HUES48 (cell line): ENCODE measurements at regions not wholly inside any gene's neighbourhood (a gene's known extent, or its start where the extent isn't known, plus 50 kb on each side); places are given as distances from the start of the nearest gene placed in this dataset.

Experiments
- H3K27ac ChIP-seq: one replicate; pipeline ENCODE4 v1.7.0; 2013; ENCODE audit warnings: low read depth, low read length, inconsistent platforms
- H3K27me3 ChIP-seq: 2 replicates; pipeline ENCODE4 v1.6.1; 2013; ENCODE audit warnings: mild to moderate bottlenecking, low read length; ENCODE audit not compliant: control insufficient read depth, insufficient read depth
- H3K36me3 ChIP-seq: 2 replicates; pipeline ENCODE4 v1.6.1; 2013; ENCODE audit warnings: low read length; ENCODE audit not compliant: control insufficient read depth, insufficient read depth
- H3K4me1 ChIP-seq: 2 replicates; pipeline ENCODE4 v1.6.1; 2013; ENCODE audit warnings: mild to moderate bottlenecking, low read length; ENCODE audit not compliant: control insufficient read depth, insufficient read depth
- H3K4me3 ChIP-seq: 2 replicates; pipeline ENCODE4 v1.5.1; 2013; ENCODE audit warnings: mild to moderate bottlenecking, low read depth, low read length
- H3K9ac ChIP-seq: 2 replicates; pipeline ENCODE4 v1.6.1; 2013; ENCODE audit warnings: mild to moderate bottlenecking, low read depth, low read length, moderate library complexity
- H3K9me3 ChIP-seq: 2 replicates; pipeline ENCODE4 v1.6.1; 2013; ENCODE audit warnings: low read length; ENCODE audit not compliant: control insufficient read depth, insufficient read depth

- H3K27ac ChIP-seq, result no peak overlapping the region
- no peaks in the 10 kb centered on the region for H3K36me3 ChIP-seq
- no peak overlapping the region for H3K4me3 ChIP-seq
- H3K9me3 ChIP-seq, result no peaks in the 10 kb centered on the region
- H3K9ac ChIP-seq, result no peak overlapping the region
- H3K27me3 ChIP-seq, result no peaks in the 10 kb centered on the region
- no peaks in the 10 kb centered on the region for H3K4me1 ChIP-seq
These were observed 205.9 kb downstream of the PTEN start for GRCh38 chr10:88069338-88069737.

GRCh38 chr10:88070080-88070880 is 206.9 kb downstream of the PTEN start:
- H3K9ac ChIP-seq, result no peak overlapping the region
- no peaks in the 10 kb centered on the region for H3K27me3 ChIP-seq
- H3K4me1 ChIP-seq, result no peaks in the 10 kb centered on the region
- no peak overlapping the region for H3K4me3 ChIP-seq
- no peak overlapping the region for H3K27ac ChIP-seq
- H3K36me3 ChIP-seq, result no peaks in the 10 kb centered on the region
- H3K9me3 ChIP-seq, result no peaks in the 10 kb centered on the region

GRCh38 chr10:88071879-88072278 is 208.5 kb downstream of the PTEN start:
- Histone ChIP-seq H3K9me3 (no peaks in the 10 kb centered on the region), H3K27ac (no peak overlapping the region), H3K27me3 (no peaks in the 10 kb centered on the region), H3K36me3 (no peaks in the 10 kb centered on the region), H3K4me1 (no peaks in the 10 kb centered on the region), H3K9ac (no peak overlapping the region), H3K4me3 (no peak overlapping the region)

DNA sequence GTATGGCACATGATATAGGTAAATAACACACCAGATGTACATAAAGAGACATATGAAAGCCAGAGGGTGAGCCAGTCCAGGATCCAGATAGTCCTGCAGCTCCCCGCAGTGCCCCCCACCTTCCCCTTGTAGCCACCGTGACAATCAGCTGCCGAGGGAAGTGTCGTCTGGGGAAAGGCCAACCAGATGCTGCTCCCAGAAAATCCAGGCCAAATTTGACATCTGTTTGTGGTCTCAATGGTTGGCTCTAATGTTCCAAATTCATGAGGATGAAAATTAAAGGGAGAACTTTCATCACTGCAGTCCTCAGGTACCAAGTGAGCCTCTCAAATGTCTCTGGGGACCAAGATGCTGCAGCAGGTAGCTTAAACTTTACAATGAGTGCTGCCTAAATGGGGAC is 210.3 kb downstream of the PTEN start:
- Histone ChIP-seq H3K27me3 (no peaks in the 10 kb centered on the region), H3K4me3 (no peak overlapping the region), H3K9ac (no peak overlapping the region), H3K9me3 (no peaks in the 10 kb centered on the region), H3K4me1 (no peaks in the 10 kb centered on the region), H3K27ac (no peak overlapping the region), H3K36me3 (no peaks in the 10 kb centered on the region)

DNA sequence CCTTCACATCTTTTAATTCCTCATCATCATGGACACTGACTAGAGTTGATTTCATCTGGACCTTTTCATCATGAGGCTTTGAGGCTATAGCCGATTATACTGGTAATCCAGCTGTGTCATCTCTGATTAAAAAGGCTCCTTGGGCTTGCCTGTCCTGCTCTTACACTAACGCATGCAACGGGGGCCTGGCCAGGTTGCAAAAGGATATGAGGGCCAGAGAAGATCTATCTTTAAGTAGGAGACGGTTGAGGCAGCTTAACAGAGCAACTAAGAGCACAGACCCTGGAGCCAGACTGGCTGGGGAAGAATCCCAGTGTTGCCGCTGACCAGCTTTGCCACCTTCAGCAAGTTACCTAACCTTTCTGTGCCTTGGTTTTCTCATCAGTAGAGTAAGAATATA is 211.5 kb downstream of the PTEN start:
- Histone ChIP-seq H3K4me1 (no peaks in the 10 kb centered on the region; the same call in 1 of the 2 replicates), H3K9me3 (no peaks in the 10 kb centered on the region), H3K9ac (no peak overlapping the region), H3K36me3 (no peaks in the 10 kb centered on the region), H3K27ac (no peak overlapping the region), H3K27me3 (no peaks in the 10 kb centered on the region), H3K4me3 (no peak overlapping the region)

DNA sequence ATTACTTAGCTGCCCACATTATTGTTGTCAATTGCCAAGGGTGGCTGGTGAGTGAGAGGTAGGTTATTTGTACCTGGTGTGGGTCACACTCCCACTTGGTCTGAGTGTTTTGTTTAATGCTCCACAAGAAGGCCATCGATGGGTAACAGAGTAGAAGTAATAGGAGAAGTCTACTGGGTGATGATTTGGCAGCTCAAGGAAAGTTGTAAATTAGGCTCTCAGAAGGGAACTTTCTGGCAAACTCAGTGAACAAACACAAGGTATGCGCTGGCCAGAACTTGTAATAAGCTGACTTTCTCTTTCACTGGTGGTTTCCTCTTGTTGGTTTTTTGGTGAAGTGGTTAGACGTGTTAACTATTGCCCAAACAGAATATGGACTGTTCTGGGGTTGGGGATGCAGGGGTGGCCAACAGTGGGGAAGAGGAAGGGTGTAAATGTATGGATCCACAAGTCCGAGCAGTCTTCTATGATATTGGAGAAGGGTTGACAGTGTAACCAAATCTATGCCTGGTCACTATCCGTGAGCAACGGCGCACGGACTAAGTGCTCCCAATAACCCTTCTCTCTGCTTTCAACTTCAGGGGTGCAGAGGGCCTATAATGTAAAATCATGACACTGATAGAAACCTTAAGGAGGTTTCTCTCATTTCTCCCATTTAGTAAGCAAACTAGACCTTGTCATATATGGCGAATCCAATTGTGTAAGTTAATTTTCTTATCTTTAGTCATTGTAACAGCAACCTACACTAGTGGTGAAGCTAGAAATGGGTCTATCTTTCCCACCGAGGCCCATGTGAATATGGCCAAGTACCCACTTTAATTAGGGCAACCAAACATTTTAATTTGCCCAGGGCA is 212.8 kb downstream of the PTEN start:
- no peak overlapping the region for H3K4me3 ChIP-seq
- H3K9me3 ChIP-seq, result no peaks in the 10 kb centered on the region
- H3K4me1 ChIP-seq, result peaks cover 3% of the 10 kb centered on the region; the same call in 1 of the 2 replicates
- no peaks in the 10 kb centered on the region for H3K36me3 ChIP-seq
- no peaks in the 10 kb centered on the region for H3K27me3 ChIP-seq
- no peak overlapping the region for H3K27ac ChIP-seq
- no peak overlapping the region for H3K9ac ChIP-seq

DNA sequence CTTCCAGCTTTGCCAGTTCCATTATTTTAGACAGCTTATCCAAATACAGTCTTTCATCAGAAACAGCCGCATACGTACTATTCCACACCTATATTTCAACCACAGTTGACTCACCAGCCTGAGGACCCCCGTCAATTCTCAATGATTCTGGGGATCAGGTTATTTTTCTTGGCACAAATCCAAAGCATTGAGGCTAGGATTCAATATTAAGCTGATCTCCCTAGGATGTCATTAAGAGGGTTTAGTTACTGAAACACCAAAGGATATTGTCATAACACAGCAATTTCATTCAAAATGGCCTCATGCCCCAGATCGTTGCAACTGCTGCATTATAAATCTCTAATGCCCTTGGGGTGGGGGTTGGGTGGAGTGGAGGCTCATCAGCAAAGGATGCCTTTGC is 214.6 kb downstream of the PTEN start:
- Histone ChIP-seq H3K27me3 (no peaks in the 10 kb centered on the region), H3K36me3 (no peaks in the 10 kb centered on the region), H3K4me3 (no peak overlapping the region), H3K27ac (no peak overlapping the region), H3K9me3 (no peaks in the 10 kb centered on the region), H3K4me1 (peaks cover 3% of the 10 kb centered on the region; the same call in 1 of the 2 replicates), H3K9ac (no peak overlapping the region)

GRCh38 chr10:88080213-88080612 is 216.8 kb downstream of the PTEN start:
- Histone ChIP-seq H3K9ac (no peak overlapping the region), H3K36me3 (no peaks in the 10 kb centered on the region), H3K4me3 (no peak overlapping the region), H3K27me3 (no peaks in the 10 kb centered on the region), H3K9me3 (no peaks in the 10 kb centered on the region), H3K4me1 (peaks cover 3% of the 10 kb centered on the region; the same call in 1 of the 2 replicates), H3K27ac (no peak overlapping the region)

GRCh38 chr10:88081457-88082054 is 218.1 kb downstream of the PTEN start:
- no peaks in the 10 kb centered on the region for H3K9me3 ChIP-seq
- H3K27me3 ChIP-seq, result no peaks in the 10 kb centered on the region
- no peak overlapping the region for H3K9ac ChIP-seq
- peaks cover 3% of the 10 kb centered on the region; the same call in 1 of the 2 replicates for H3K4me1 ChIP-seq
- no peaks in the 10 kb centered on the region for H3K36me3 ChIP-seq
- H3K4me3 ChIP-seq, result no peak overlapping the region
- H3K27ac ChIP-seq, result no peak overlapping the region

DNA sequence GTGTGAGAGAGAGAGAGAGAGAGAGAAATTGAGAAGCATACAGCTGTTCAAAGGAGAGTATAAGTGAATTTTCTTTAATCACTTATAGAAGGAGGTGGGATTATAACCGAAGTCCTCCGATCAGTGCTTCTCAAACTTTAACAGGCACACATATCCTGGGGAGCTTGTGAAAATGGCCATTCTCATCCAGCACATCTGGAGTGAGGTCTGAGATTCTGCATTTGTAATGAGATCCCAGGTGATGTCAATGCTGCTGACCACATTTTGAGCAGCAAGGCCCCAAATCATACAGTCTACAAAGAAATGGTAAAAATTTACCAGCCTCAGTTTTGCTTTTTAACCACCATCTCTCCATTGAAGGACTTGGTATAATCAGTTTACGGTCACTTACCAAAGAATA is 219.0 kb downstream of the PTEN start:
- Histone ChIP-seq H3K9ac (no peak overlapping the region), H3K4me1 (peaks cover 3% of the 10 kb centered on the region; the same call in 1 of the 2 replicates), H3K27me3 (no peaks in the 10 kb centered on the region), H3K27ac (no peak overlapping the region), H3K4me3 (no peak overlapping the region), H3K9me3 (no peaks in the 10 kb centered on the region), H3K36me3 (no peaks in the 10 kb centered on the region)
